ENCODE measurements at regions not wholly inside any gene's neighbourhood (a gene's known extent, or its start where the extent isn't known, plus 50 kb on each side); places are given as distances from the start of the nearest gene placed in this dataset.

DNA sequence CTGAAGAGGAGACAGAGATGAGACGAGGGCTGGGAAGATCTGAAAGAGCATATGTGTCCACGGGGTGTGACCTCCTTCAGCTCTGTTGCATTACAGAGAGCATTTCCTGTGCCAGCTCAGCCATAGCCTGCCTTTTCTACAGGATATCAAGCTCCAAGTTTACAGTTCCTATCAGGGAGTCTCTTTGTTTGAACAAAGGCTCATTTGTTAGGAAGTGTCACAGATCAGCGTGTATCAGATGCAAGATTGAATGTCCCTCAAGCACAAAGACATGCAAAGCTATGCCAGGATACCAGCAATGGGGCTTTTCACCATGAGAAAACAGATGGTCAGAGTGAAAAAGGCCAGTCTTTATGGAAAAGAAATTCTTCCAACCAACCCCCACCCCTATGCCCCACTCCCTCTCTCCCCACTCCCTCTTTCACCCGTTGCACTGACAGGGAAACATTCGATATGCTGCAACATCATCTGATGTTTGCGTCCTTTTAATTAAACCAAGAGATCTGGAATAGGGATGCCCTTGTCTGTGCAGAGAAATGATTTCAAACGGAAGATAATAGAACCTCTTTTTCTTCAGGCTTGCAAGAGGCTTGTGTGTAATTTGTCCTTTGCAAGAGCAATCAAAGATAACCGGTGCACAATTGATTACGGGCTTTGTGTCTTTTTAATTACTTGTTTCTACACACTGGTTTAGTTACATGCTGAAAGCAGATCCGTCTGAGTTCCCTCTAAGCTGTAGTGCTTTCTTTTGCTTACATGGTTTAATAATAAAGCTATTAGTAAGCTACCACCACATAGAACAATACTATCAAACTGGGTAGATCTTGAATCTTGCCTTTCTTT lies 263.1 kb upstream of the RGMB start:
- TF ChIP-seq, protein P1, sequence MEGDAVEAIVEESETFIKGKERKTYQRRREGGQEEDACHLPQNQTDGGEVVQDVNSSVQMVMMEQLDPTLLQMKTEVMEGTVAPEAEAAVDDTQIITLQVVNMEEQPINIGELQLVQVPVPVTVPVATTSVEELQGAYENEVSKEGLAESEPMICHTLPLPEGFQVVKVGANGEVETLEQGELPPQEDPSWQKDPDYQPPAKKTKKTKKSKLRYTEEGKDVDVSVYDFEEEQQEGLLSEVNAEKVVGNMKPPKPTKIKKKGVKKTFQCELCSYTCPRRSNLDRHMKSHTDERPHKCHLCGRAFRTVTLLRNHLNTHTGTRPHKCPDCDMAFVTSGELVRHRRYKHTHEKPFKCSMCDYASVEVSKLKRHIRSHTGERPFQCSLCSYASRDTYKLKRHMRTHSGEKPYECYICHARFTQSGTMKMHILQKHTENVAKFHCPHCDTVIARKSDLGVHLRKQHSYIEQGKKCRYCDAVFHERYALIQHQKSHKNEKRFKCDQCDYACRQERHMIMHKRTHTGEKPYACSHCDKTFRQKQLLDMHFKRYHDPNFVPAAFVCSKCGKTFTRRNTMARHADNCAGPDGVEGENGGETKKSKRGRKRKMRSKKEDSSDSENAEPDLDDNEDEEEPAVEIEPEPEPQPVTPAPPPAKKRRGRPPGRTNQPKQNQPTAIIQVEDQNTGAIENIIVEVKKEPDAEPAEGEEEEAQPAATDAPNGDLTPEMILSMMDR (IDR thresholded peaks at IDR 0.05) = no peak
- H3K4me3 Mint-ChIP-seq = no peak overlapping the region
- no peaks in the 10 kb centered on the region for H3K4me1 Mint-ChIP-seq
- H3K27ac Mint-ChIP-seq = no peak overlapping the region
- intact Hi-C loops (cut with micrococcal nuclease) = no loop called here
- no peaks in the 10 kb centered on the region for H3K27me3 Mint-ChIP-seq
- DNase-seq (no peak), ATAC-seq (ENCODE audit: low read depth) (no peak)
- CTCF ChIA-PET = no interaction called here
- H3K9me3 Mint-ChIP-seq = peaks cover 2% of the 10 kb centered on the region
- H3K36me3 Mint-ChIP-seq (ENCODE audit: low read depth) = no peaks in the 10 kb centered on the region
- POLR2A ChIA-PET = no interaction called here

DNA sequence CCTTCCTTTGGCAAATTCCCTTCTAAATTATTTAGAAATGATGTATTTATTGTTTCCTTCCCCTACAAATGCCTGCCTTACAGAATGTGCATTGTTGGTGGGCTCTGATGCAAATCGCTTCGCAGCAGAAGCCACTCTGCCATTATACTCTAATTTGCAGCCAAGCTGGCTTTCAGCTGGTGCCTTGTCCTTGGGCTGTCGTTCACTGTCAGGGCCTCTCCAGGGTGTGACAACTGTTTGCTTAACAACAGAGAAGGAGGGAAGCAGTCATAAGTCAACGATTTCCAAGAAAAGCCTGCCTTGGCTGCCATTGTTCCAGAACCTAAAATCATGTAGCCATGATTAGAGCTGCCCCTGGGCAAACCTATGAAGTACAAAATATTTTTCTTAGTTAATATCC lies 260.1 kb upstream of the RGMB start:
- H3K4me1 Mint-ChIP-seq = no peaks in the 10 kb centered on the region
- intact Hi-C loops (cut with micrococcal nuclease) = no loop called here
- H3K9me3 Mint-ChIP-seq = no peaks in the 10 kb centered on the region
- DNase-seq = no peak
- no peak overlapping the region for H3K4me3 Mint-ChIP-seq
- H3K27me3 Mint-ChIP-seq = peaks cover 5% of the 10 kb centered on the region
- ATAC-seq (ENCODE audit: low read depth) = no peak
- TF ChIP-seq, protein P1 (IDR thresholded peaks at IDR 0.05) = no peak
- POLR2A ChIA-PET = no interaction called here
- no peak overlapping the region for H3K27ac Mint-ChIP-seq
- no peaks in the 10 kb centered on the region for H3K36me3 Mint-ChIP-seq (ENCODE audit: low read depth)
- CTCF ChIA-PET = no interaction called here

DNA sequence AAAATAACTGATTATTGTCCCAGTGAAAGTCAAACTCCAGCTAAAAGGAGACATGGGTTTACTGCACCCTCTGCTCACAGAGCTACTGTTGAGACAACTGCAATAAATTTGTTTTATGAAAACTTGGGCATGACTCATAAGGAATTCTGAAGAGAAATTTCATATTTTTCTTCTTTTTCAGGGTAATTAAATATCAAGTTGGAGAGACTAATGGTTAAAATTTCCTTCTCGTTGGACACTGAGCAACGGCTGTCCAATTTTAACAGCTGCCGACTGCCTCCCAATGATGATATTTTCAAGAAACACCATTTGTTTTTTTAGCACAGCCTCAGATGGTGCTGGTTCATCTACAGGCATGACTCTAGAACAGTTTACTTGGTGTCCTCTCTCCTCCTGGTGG lies 259.2 kb upstream of the RGMB start:
- H3K27ac Mint-ChIP-seq = no peak overlapping the region
- TF ChIP-seq, protein P1 (IDR thresholded peaks at IDR 0.05) = no peak
- H3K4me3 Mint-ChIP-seq = no peak overlapping the region
- no peak for ATAC-seq (ENCODE audit: low read depth)
- intact Hi-C loops (cut with micrococcal nuclease) = no loop called here
- POLR2A ChIA-PET = no interaction called here
- CTCF ChIA-PET = no interaction called here
- H3K27me3 Mint-ChIP-seq = peaks cover 5% of the 10 kb centered on the region
- H3K4me1 Mint-ChIP-seq = no peaks in the 10 kb centered on the region
- H3K36me3 Mint-ChIP-seq (ENCODE audit: low read depth) = no peaks in the 10 kb centered on the region
- no peaks in the 10 kb centered on the region for H3K9me3 Mint-ChIP-seq
- no peak for DNase-seq

DNA sequence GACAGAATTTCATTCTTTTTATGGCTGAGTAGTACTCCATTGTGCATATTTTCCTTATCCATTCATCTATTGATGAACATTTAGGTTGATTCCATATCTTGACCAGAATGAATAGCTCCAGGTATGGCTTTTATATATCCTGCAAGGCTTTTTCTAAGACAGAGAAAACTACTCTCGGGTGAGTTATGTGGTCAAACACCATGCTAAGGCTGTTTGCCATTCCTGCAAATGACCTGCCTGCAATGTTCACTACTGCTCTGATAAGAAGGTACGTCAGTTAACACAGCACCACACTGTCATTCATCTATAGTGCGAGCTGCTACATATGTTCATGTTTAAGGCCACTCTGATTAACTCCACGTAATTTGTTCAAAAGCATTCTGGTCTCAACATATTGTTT lies 256.8 kb upstream of the RGMB start:
- Mint-ChIP-seq H3K27ac (no peak overlapping the region), H3K9me3 (no peaks in the 10 kb centered on the region), H3K36me3 (ENCODE audit: low read depth) (no peaks in the 10 kb centered on the region), H3K4me1 (no peaks in the 10 kb centered on the region), H3K4me3 (no peak overlapping the region), H3K27me3 (peaks cover 5% of the 10 kb centered on the region)
- CTCF ChIA-PET = no interaction called here
- TF ChIP-seq, protein P1 (IDR thresholded peaks at IDR 0.05) = no peak
- POLR2A ChIA-PET = no interaction called here
- no peak for DNase-seq
- intact Hi-C loops (cut with micrococcal nuclease) = no loop called here
- no peak for ATAC-seq (ENCODE audit: low read depth)

DNA sequence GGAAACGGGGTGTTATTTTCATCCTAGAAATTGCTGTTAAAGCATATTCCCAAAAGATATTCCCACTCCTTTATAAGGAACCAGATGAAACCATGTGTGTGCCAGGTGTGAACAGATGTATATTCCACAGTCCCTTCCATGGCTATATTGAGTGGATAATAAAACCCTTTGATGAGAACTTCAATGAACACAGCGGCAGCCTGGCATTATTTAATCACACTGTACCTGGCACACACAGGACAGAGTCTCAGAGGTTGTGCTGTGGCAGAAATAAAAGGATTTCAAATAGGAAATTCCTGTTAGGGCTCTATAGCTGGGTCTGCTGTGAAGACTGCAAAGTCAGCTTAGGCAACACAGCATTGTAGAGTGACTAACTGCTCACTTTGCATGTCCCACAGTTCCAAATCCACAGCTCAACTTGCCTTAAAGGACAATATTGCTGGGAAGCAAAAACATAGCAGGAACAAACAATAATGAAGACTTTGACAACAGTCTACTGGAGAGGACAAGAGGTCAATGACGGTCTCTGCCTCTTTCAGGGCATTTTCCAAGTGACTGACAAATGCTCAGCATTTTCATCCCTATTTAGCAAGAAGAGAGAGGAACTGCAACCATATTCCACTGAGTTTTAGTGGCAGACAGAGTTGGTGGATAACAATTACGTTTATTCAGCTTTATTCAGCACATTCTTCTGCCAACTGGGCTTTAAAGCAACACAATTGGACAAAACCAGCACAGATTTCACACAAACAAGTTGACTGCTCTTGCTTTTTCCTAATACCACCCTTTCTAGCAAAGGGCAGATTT lies 255.7 kb upstream of the RGMB start:
- TF ChIP-seq, protein P1 (IDR thresholded peaks at IDR 0.05) = no peak
- no peak for ATAC-seq (ENCODE audit: low read depth)
- Mint-ChIP-seq H3K4me3 (no peak overlapping the region), H3K9me3 (no peaks in the 10 kb centered on the region), H3K4me1 (no peaks in the 10 kb centered on the region), H3K36me3 (ENCODE audit: low read depth) (no peaks in the 10 kb centered on the region), H3K27ac (no peak overlapping the region), H3K27me3 (peaks cover 5% of the 10 kb centered on the region)
- POLR2A ChIA-PET = no interaction called here
- no peak for DNase-seq
- CTCF ChIA-PET = no interaction called here
- intact Hi-C loops (cut with micrococcal nuclease) = no loop called here

Measured in activated B cell treated with CpG ODN at 0.5 μM for 24 hours (primary cell).